ENCODE measurements at regions not wholly inside any gene's neighbourhood (a gene's known extent, or its start where the extent isn't known, plus 50 kb on each side); places are given as distances from the start of the nearest gene placed in this dataset.
"Not testable (repeated sequence)": the region's sequence is repeated elsewhere in the genome, so short reads cannot be mapped to it uniquely, and the experiment has no call there.

DNA sequence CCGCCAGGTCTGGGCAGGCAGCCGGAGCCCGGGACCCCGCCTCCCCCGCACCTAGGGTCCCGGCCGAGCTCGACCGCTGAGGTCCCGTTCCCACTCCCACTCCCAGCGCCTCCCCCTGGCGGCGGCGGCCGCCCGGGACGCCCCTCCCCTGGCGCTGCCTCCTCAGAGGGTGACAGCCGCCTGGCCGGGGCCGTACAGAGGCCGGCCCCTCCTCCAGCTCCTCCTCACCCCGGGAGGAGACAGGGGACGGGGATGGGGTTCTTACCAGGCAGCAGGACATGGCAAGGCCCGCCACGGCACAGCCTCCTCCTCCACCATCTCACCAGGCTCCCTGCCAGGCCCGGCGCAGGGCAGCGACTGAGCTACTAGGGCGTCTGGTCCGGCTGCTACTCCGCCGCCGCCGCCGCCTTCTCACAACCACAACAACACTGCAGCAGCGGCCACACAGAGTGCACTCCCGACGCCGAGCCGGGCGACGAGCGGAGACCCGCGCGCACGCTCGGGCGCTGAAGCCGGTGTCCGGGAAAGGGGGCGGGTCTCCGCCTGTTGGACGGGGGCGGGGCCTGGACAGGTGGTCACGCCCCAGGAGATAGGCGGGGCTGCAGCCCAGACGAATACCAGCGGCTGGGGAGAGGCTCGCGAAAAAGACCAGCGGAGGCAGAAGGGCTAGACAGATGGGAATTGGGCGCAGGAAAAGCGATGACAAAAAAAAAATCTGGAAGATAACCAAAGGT, 110.3 kb downstream of the POTEB2 start:
- TF ChIP-seq, protein P1, sequence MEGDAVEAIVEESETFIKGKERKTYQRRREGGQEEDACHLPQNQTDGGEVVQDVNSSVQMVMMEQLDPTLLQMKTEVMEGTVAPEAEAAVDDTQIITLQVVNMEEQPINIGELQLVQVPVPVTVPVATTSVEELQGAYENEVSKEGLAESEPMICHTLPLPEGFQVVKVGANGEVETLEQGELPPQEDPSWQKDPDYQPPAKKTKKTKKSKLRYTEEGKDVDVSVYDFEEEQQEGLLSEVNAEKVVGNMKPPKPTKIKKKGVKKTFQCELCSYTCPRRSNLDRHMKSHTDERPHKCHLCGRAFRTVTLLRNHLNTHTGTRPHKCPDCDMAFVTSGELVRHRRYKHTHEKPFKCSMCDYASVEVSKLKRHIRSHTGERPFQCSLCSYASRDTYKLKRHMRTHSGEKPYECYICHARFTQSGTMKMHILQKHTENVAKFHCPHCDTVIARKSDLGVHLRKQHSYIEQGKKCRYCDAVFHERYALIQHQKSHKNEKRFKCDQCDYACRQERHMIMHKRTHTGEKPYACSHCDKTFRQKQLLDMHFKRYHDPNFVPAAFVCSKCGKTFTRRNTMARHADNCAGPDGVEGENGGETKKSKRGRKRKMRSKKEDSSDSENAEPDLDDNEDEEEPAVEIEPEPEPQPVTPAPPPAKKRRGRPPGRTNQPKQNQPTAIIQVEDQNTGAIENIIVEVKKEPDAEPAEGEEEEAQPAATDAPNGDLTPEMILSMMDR (IDR thresholded peaks at IDR 0.05), result not testable (repeated sequence)
- TF ChIP-seq POLR2A (IDR thresholded peaks at IDR 0.05), result not testable (repeated sequence)

Measured in testis (tissue), 2 donors.